CD14-positive monocyte (primary cell): ENCODE measurements at regions not wholly inside any gene's neighbourhood (a gene's known extent, or its start where the extent isn't known, plus 50 kb on each side); places are given as distances from the start of the nearest gene placed in this dataset.

ENCODE experiments used
- DNase-seq, 3 donors: peaks; one replicate each; pipeline ENCODE4 v3.0.0-alpha.2; 2011 to 2022
- H2AFZ ChIP-seq: 2 replicates; pipeline ENCODE4 v1.6.0; 2012; ENCODE audit warnings: mild to moderate bottlenecking, low read depth, low read length, inconsistent platforms; ENCODE audit not compliant: insufficient read depth, poor library complexity, severe bottlenecking
- H3K27ac ChIP-seq, 2 donors: 1 replicate in 1 of 2; 2 replicates in 1 of 2; pipeline ENCODE4 v1.5.1; 2012 to 2013; ENCODE audit warnings: low read length in 2 of 2, control low read depth in 1 of 2, inconsistent platforms in 1 of 2, low read depth in 1 of 2, mild to moderate bottlenecking in 1 of 2
- H3K27me3 ChIP-seq, 2 donors: one replicate each; pipeline versions ENCODE4 v1.6.0 to v1.6.1; 2011 to 2013; ENCODE audit warnings: low read length in 2 of 2; ENCODE audit not compliant: control insufficient read depth in 2 of 2, insufficient read depth in 2 of 2
- H3K36me3 ChIP-seq, 2 donors: replicated peaks in 1 of 2; 1 replicate in 1 of 2; 2 replicates in 1 of 2; pipeline versions ENCODE4 v1.5.1 to v1.6.1; 2012 to 2013; ENCODE audit warnings: low read length in 2 of 2, control low read depth in 1 of 2, inconsistent platforms in 1 of 2, mild to moderate bottlenecking in 1 of 2; ENCODE audit not compliant: insufficient read depth in 2 of 2, control insufficient read depth in 1 of 2
- H3K4me1 ChIP-seq, 2 donors: 1 replicate in 1 of 2; 2 replicates in 1 of 2; pipeline versions ENCODE4 v1.5.1 to v1.6.1; 2012 to 2013; ENCODE audit warnings: low read length in 2 of 2, control low read depth in 1 of 2, inconsistent platforms in 1 of 2, mild to moderate bottlenecking in 1 of 2, moderate library complexity in 1 of 2; ENCODE audit not compliant: insufficient read depth in 2 of 2, control insufficient read depth in 1 of 2
- H3K4me2 ChIP-seq: replicated peaks from 2 replicates; pipeline ENCODE3; 2012; ENCODE audit warnings: low read length, moderate library complexity, mild to moderate bottlenecking; ENCODE audit not compliant: poor library complexity, severe bottlenecking; ENCODE audit errors: extremely low read depth
- H3K4me3 ChIP-seq, 3 experiments: fragments of 200-600 bp in 1 of 3; sonication (generic) in 1 of 3; replicated peaks in 1 of 3; 1 replicate in 2 of 3; 2 replicates in 1 of 3; pipeline ENCODE4 v1.5.1; 2011 to 2013; ENCODE audit warnings: low read length in 3 of 3, mild to moderate bottlenecking in 3 of 3, control low read depth in 2 of 3, low read depth in 2 of 3, inconsistent platforms in 1 of 3, moderate library complexity in 1 of 3
- H3K79me2 ChIP-seq: 2 replicates; pipeline ENCODE4 v1.6.0; 2012; ENCODE audit warnings: mild to moderate bottlenecking, control low read depth, inconsistent platforms, low read length, moderate library complexity; ENCODE audit not compliant: insufficient read depth
- H3K9ac ChIP-seq: 2 replicates; pipeline ENCODE4 v1.6.0; 2017; ENCODE audit warnings: low read length, mild to moderate bottlenecking; ENCODE audit not compliant: insufficient read depth, poor library complexity, severe bottlenecking
- H3K9me3 ChIP-seq, 2 donors: replicated peaks in 1 of 2; 1 replicate in 1 of 2; 2 replicates in 1 of 2; pipeline versions ENCODE4 v1.5.1 to v1.6.1; 2012 to 2013; ENCODE audit warnings: low read length in 2 of 2, control low read depth in 1 of 2; ENCODE audit not compliant: control insufficient read depth in 1 of 2, insufficient read depth in 1 of 2
- H4K20me1 ChIP-seq: 2 replicates; pipeline ENCODE4 v1.6.0; 2012; ENCODE audit warnings: mild to moderate bottlenecking, low read length, control low read depth, moderate library complexity; ENCODE audit not compliant: insufficient read depth
- H3K27ac Mint-ChIP-seq, 7 donors: one replicate each; pipeline ENCODE4 v1.8.0; 2020; ENCODE audit warnings: mild to moderate bottlenecking in 7 of 7, mixed read lengths in 7 of 7, moderate library complexity in 6 of 7, inconsistent platforms in 2 of 7
- H3K27me3 Mint-ChIP-seq, 3 donors: one replicate each; pipeline ENCODE4 v1.8.0; 2021 to 2022; ENCODE audit warnings: low read depth in 3 of 3, mild to moderate bottlenecking in 3 of 3, mixed read lengths in 3 of 3, moderate library complexity in 3 of 3, inconsistent platforms in 1 of 3
- H3K36me3 Mint-ChIP-seq, 2 donors: one replicate each; pipeline ENCODE4 v1.8.0; 2020; ENCODE audit warnings: mixed read lengths in 2 of 2, inconsistent platforms in 1 of 2, mild to moderate bottlenecking in 1 of 2
- H3K4me1 Mint-ChIP-seq: one replicate; pipeline ENCODE4 v1.8.0; 2020; ENCODE audit warnings: mild to moderate bottlenecking, mixed read lengths
- H3K4me3 Mint-ChIP-seq, 2 donors: one replicate each; pipeline ENCODE4 v1.8.0; 2020; ENCODE audit warnings: mild to moderate bottlenecking in 2 of 2, mixed read lengths in 2 of 2, moderate library complexity in 1 of 2
- H3K9me3 Mint-ChIP-seq, 7 donors: one replicate each; pipeline ENCODE4 v1.8.0; 2020 to 2022; ENCODE audit warnings: mixed read lengths in 7 of 7, mild to moderate bottlenecking in 6 of 7, moderate library complexity in 6 of 7, inconsistent platforms in 2 of 7
- CTCF ChIP-seq: fragments of 200-600 bp; IDR thresholded peaks from one replicate; pipeline ENCODE4 v1.8.0; 2022; ENCODE audit warnings: antibody characterized with exemption, mild to moderate bottlenecking
- WGBS: methylation state at CpG from one replicate; pipeline ENCODE4 v1.1.5; 2013; ENCODE audit warnings: missing lambda C conversion rate; ENCODE audit not compliant: insufficient coverage; 5-methylcytosine and 5-hydroxymethylcytosine counted together
- intact Hi-C, 2 donors: fragments of 100-400 bp; cut with micrococcal nuclease; formaldehyde crosslinking; loops; one replicate each; pipeline versions ENCODE4 v1.15.0 to v1.15.1; 2023

GRCh38 chr21:32173121-32173724, 105.6 kb downstream of the MIS18A start:
- Histone ChIP-seq H3K4me2 (no peak overlapping the region), H3K27me3 (no peaks in the 10 kb centered on the region), H4K20me1 (no peaks in the 10 kb centered on the region), H3K4me3 (no peak overlapping the region), H3K9ac (no peak overlapping the region), H3K27ac (no peak overlapping the region), H3K79me2 (no peaks in the 10 kb centered on the region), H2AFZ (no peak overlapping the region), H3K36me3 (no peaks in the 10 kb centered on the region), H3K4me1 (no peaks in the 10 kb centered on the region), H3K9me3 (no peaks in the 10 kb centered on the region)
- TF ChIP-seq CTCF: no peak
- intact Hi-C loops: no loop called here
- Mint-ChIP-seq H3K4me1 (no peaks in the 10 kb centered on the region), H3K9me3 (peaks cover 0 to 3% (median 2%) of the 10 kb centered on the region in 7 donors), H3K27me3 (peaks cover 0 to 2% (median 0%) of the 10 kb centered on the region in 3 donors), H3K4me3 (no peak overlapping the region), H3K27ac (no peak overlapping the region), H3K36me3 (no peaks in the 10 kb centered on the region)
- no peak for DNase-seq
- no CpG with 5 or more reads among the region's 1 CpG for WGBS

GRCh38 chr21:32172106-32172505, 106.7 kb downstream of the MIS18A start:
- Histone ChIP-seq H2AFZ (no peak overlapping the region), H3K4me1 (no peaks in the 10 kb centered on the region), H3K9me3 (no peaks in the 10 kb centered on the region), H3K4me3 (no peak overlapping the region), H4K20me1 (no peaks in the 10 kb centered on the region), H3K27ac (no peak overlapping the region), H3K36me3 (no peaks in the 10 kb centered on the region), H3K4me2 (no peak overlapping the region), H3K27me3 (no peaks in the 10 kb centered on the region), H3K79me2 (no peaks in the 10 kb centered on the region), H3K9ac (no peak overlapping the region)
- Mint-ChIP-seq H3K27me3 (peaks cover 0 to 2% (median 0%) of the 10 kb centered on the region in 3 donors), H3K27ac (no peak overlapping the region), H3K9me3 (peaks cover 0 to 4% (median 2%) of the 10 kb centered on the region in 7 donors), H3K4me3 (no peak overlapping the region), H3K36me3 (no peaks in the 10 kb centered on the region), H3K4me1 (no peaks in the 10 kb centered on the region)
- no peak for DNase-seq
- intact Hi-C loops: no loop called here
- TF ChIP-seq CTCF: no peak
- no CpG with 5 or more reads among the region's 2 CpGs for WGBS
